Loucy (cell line): ENCODE measurements at regions not wholly inside any gene's neighbourhood (a gene's known extent, or its start where the extent isn't known, plus 50 kb on each side); places are given as distances from the start of the nearest gene placed in this dataset.

Experiments
- CTCF ChIP-seq: fragments of 200-600 bp; sonication (generic); conservative IDR thresholded peaks from 2 replicates; pipeline ENCODE4 v1.5.1; 2014; ENCODE audit warnings: mild to moderate bottlenecking, antibody characterized with exemption, low read length
- EZH2phosphoT487 ChIP-seq: fragments of 200-600 bp; IDR thresholded peaks from 2 replicates; pipeline ENCODE4 v1.6.1; 2018; ENCODE audit warnings: antibody characterized with exemption, mild to moderate bottlenecking, moderate library complexity, borderline replicate concordance

- no peak for TF ChIP-seq CTCF
- TF ChIP-seq EZH2phosphoT487 = no peak
Measured at GRCh38 chr10:31704195-31704594, 224.4 kb downstream of the ARHGAP12 start.
